ENCODE measurements at regions not wholly inside any gene's neighbourhood (a gene's known extent, or its start where the extent isn't known, plus 50 kb on each side); places are given as distances from the start of the nearest gene placed in this dataset.
"Not testable (repeated sequence)": the region's sequence is repeated elsewhere in the genome, so short reads cannot be mapped to it uniquely, and the experiment has no call there.

- Histone ChIP-seq H3K9me3 (ENCODE audit: low read length) (no peaks in the 10 kb centered on the region), H3K4me3 (ENCODE audit: low read length) (no peak overlapping the region), H3K27ac (ENCODE audit: low read length) (no peak overlapping the region), H4K20me1 (ENCODE audit: insufficient read depth, low read depth, low read length) (no peaks in the 10 kb centered on the region), H3K9me2 (replicated peaks; ENCODE audit: insufficient read depth, low read length) (no peaks in the 10 kb centered on the region), H3K36me3 (ENCODE audit: insufficient read depth, low read length) (no peaks in the 10 kb centered on the region), H3K4me2 (ENCODE audit: low read depth, low read length, poor library complexity, severe bottlenecking) (no peak overlapping the region), H3K27me3 (ENCODE audit: low read length) (no peaks in the 10 kb centered on the region), H3K9ac (ENCODE audit: low read length) (no peak overlapping the region), H3K79me2 (ENCODE audit: low read length) (no peaks in the 10 kb centered on the region), H3K4me1 (ENCODE audit: low read length) (no peaks in the 10 kb centered on the region), H2AFZ (ENCODE audit: low read length) (no peak overlapping the region)
- no peak for DNase-seq
Observed at GRCh38 chr16:77488652-77489051, 53.8 kb upstream of the ADAMTS18 start.

GRCh38 chr16:77491091-77491490 is 56.3 kb upstream of the ADAMTS18 start:
- Histone ChIP-seq H2AFZ (ENCODE audit: low read length) (no peak overlapping the region), H3K4me1 (ENCODE audit: low read length) (no peaks in the 10 kb centered on the region), H3K9me2 (replicated peaks; ENCODE audit: insufficient read depth, low read length) (no peaks in the 10 kb centered on the region), H3K27me3 (ENCODE audit: low read length) (no peaks in the 10 kb centered on the region), H3K4me3 (ENCODE audit: low read length) (no peak overlapping the region), H4K20me1 (ENCODE audit: insufficient read depth, low read depth, low read length) (no peaks in the 10 kb centered on the region), H3K9me3 (ENCODE audit: low read length) (no peaks in the 10 kb centered on the region), H3K4me2 (ENCODE audit: low read depth, low read length, poor library complexity, severe bottlenecking) (no peak overlapping the region), H3K9ac (ENCODE audit: low read length) (no peak overlapping the region), H3K36me3 (ENCODE audit: insufficient read depth, low read length) (no peaks in the 10 kb centered on the region), H3K79me2 (ENCODE audit: low read length) (no peaks in the 10 kb centered on the region), H3K27ac (ENCODE audit: low read length) (no peak overlapping the region)
- no peak for DNase-seq

- Histone ChIP-seq H3K9me3 (ENCODE audit: low read length) (no peaks in the 10 kb centered on the region), H3K4me3 (ENCODE audit: low read length) (no peak overlapping the region), H3K9ac (ENCODE audit: low read length) (no peak overlapping the region), H3K27me3 (ENCODE audit: low read length) (no peaks in the 10 kb centered on the region), H3K79me2 (ENCODE audit: low read length) (no peaks in the 10 kb centered on the region), H3K4me1 (ENCODE audit: low read length) (no peaks in the 10 kb centered on the region), H3K4me2 (ENCODE audit: low read depth, low read length, poor library complexity, severe bottlenecking) (no peak overlapping the region), H2AFZ (ENCODE audit: low read length) (no peak overlapping the region), H3K36me3 (ENCODE audit: insufficient read depth, low read length) (no peaks in the 10 kb centered on the region), H3K27ac (ENCODE audit: low read length) (no peak overlapping the region), H4K20me1 (ENCODE audit: insufficient read depth, low read depth, low read length) (no peaks in the 10 kb centered on the region), H3K9me2 (replicated peaks; ENCODE audit: insufficient read depth, low read length) (no peaks in the 10 kb centered on the region)
- no peak for DNase-seq
Observed at GRCh38 chr16:77496934-77497333, 62.1 kb upstream of the ADAMTS18 start.

GRCh38 chr16:77499373-77500285 is 64.8 kb upstream of the ADAMTS18 start:
- Histone ChIP-seq H3K9me3 (ENCODE audit: low read length) (no peaks in the 10 kb centered on the region), H3K36me3 (ENCODE audit: insufficient read depth, low read length) (no peaks in the 10 kb centered on the region), H4K20me1 (ENCODE audit: insufficient read depth, low read depth, low read length) (no peaks in the 10 kb centered on the region), H3K27ac (ENCODE audit: low read length) (no peak overlapping the region), H3K9ac (ENCODE audit: low read length) (no peak overlapping the region), H3K4me2 (ENCODE audit: low read depth, low read length, poor library complexity, severe bottlenecking) (no peak overlapping the region), H3K79me2 (ENCODE audit: low read length) (no peaks in the 10 kb centered on the region), H3K4me3 (ENCODE audit: low read length) (no peak overlapping the region), H2AFZ (ENCODE audit: low read length) (no peak overlapping the region), H3K27me3 (ENCODE audit: low read length) (no peaks in the 10 kb centered on the region), H3K4me1 (ENCODE audit: low read length) (no peaks in the 10 kb centered on the region), H3K9me2 (replicated peaks; ENCODE audit: insufficient read depth, low read length) (no peaks in the 10 kb centered on the region)
- no peak for DNase-seq

- Histone ChIP-seq H2AFZ (ENCODE audit: low read length) (no peak overlapping the region), H3K9me3 (ENCODE audit: low read length) (no peaks in the 10 kb centered on the region), H3K9ac (ENCODE audit: low read length) (no peak overlapping the region), H3K4me3 (ENCODE audit: low read length) (no peak overlapping the region), H3K79me2 (ENCODE audit: low read length) (no peaks in the 10 kb centered on the region), H3K9me2 (replicated peaks; ENCODE audit: insufficient read depth, low read length) (no peaks in the 10 kb centered on the region), H3K36me3 (ENCODE audit: insufficient read depth, low read length) (no peaks in the 10 kb centered on the region), H3K27me3 (ENCODE audit: low read length) (no peaks in the 10 kb centered on the region), H3K4me2 (ENCODE audit: low read depth, low read length, poor library complexity, severe bottlenecking) (no peak overlapping the region), H3K27ac (ENCODE audit: low read length) (no peak overlapping the region), H3K4me1 (ENCODE audit: low read length) (no peaks in the 10 kb centered on the region), H4K20me1 (ENCODE audit: insufficient read depth, low read depth, low read length) (no peaks in the 10 kb centered on the region)
- DNase-seq: no peak
Observed at GRCh38 chr16:77500286-77500598, 65.4 kb upstream of the ADAMTS18 start.

- Histone ChIP-seq H2AFZ (ENCODE audit: low read length) (no peak overlapping the region), H3K4me1 (ENCODE audit: low read length) (no peaks in the 10 kb centered on the region), H3K9me3 (ENCODE audit: low read length) (no peaks in the 10 kb centered on the region), H3K4me2 (ENCODE audit: low read depth, low read length, poor library complexity, severe bottlenecking) (no peak overlapping the region), H3K9ac (ENCODE audit: low read length) (no peak overlapping the region), H3K27ac (ENCODE audit: low read length) (no peak overlapping the region), H3K27me3 (ENCODE audit: low read length) (no peaks in the 10 kb centered on the region), H3K36me3 (ENCODE audit: insufficient read depth, low read length) (no peaks in the 10 kb centered on the region), H3K79me2 (ENCODE audit: low read length) (no peaks in the 10 kb centered on the region), H4K20me1 (ENCODE audit: insufficient read depth, low read depth, low read length) (no peaks in the 10 kb centered on the region), H3K9me2 (replicated peaks; ENCODE audit: insufficient read depth, low read length) (no peaks in the 10 kb centered on the region), H3K4me3 (ENCODE audit: low read length) (no peak overlapping the region)
- DNase-seq: no peak
Observed at GRCh38 chr16:77500934-77501664, 66.3 kb upstream of the ADAMTS18 start.

GRCh38 chr16:77502448-77502847 is 67.6 kb upstream of the ADAMTS18 start:
- no peaks in the 10 kb centered on the region for H4K20me1 ChIP-seq (ENCODE audit: insufficient read depth, low read depth, low read length)
- H3K4me1 ChIP-seq (ENCODE audit: low read length): no peaks in the 10 kb centered on the region
- no peak overlapping the region for H3K27ac ChIP-seq (ENCODE audit: low read length)
- H3K79me2 ChIP-seq (ENCODE audit: low read length): no peaks in the 10 kb centered on the region
- H3K9me2 ChIP-seq (replicated peaks; ENCODE audit: insufficient read depth, low read length): no peaks in the 10 kb centered on the region
- H3K36me3 ChIP-seq (ENCODE audit: insufficient read depth, low read length): no peaks in the 10 kb centered on the region
- H3K27me3 ChIP-seq (ENCODE audit: low read length): no peaks in the 10 kb centered on the region
- DNase-seq: no peak
- H3K4me2 ChIP-seq (ENCODE audit: low read depth, low read length, poor library complexity, severe bottlenecking): no peak overlapping the region
- H3K4me3 ChIP-seq (ENCODE audit: low read length): no peak overlapping the region
- no peaks in the 10 kb centered on the region for H3K9me3 ChIP-seq (ENCODE audit: low read length)
- no peak overlapping the region for H3K9ac ChIP-seq (ENCODE audit: low read length)
- no peak overlapping the region for H2AFZ ChIP-seq (ENCODE audit: low read length)

- H3K9me3 ChIP-seq (ENCODE audit: low read length); H3K79me2 ChIP-seq (ENCODE audit: low read length); H3K4me3 ChIP-seq (ENCODE audit: low read length); H3K4me1 ChIP-seq (ENCODE audit: low read length); H3K27ac ChIP-seq (ENCODE audit: low read length); H3K9me2 ChIP-seq (replicated peaks; ENCODE audit: insufficient read depth, low read length); H4K20me1 ChIP-seq (ENCODE audit: insufficient read depth, low read depth, low read length); H3K27me3 ChIP-seq (ENCODE audit: low read length); H3K4me2 ChIP-seq (ENCODE audit: low read depth, low read length, poor library complexity, severe bottlenecking); H3K36me3 ChIP-seq (ENCODE audit: insufficient read depth, low read length); H3K9ac ChIP-seq (ENCODE audit: low read length); DNase-seq; H2AFZ ChIP-seq (ENCODE audit: low read length): not testable (repeated sequence)
Observed at GRCh38 chr16:77506492-77506891, 71.7 kb upstream of the ADAMTS18 start.

Data from Karpas-422 (cell line).